Stimulated activated CD4-positive, alpha-beta T cell treated with anti-CD3 and anti-CD28 coated beads, Interleukin-1b, Interleukin-23, amount 100 ng/mL, for 48 hours (primary cell): ENCODE measurements at regions not wholly inside any gene's neighbourhood (a gene's known extent, or its start where the extent isn't known, plus 50 kb on each side); places are given as distances from the start of the nearest gene placed in this dataset.
"Not testable (repeated sequence)": the region's sequence is repeated elsewhere in the genome, so short reads cannot be mapped to it uniquely, and the experiment has no call there.

Experiments
- DNase-seq: peaks from one replicate; pipeline ENCODE4 v3.0.0-alpha.2; 2020

GRCh38 chr4:159410076-159410777, 307.3 kb downstream of the RAPGEF2 start:
- no peak for DNase-seq

- no peak for DNase-seq
These were observed 308.0 kb downstream of the RAPGEF2 start for GRCh38 chr4:159410891-159411290.

- no peak for DNase-seq
These were observed 310.5 kb downstream of the RAPGEF2 start for GRCh38 chr4:159413306-159413943.

- no peak for DNase-seq
These were observed 311.4 kb downstream of the RAPGEF2 start for GRCh38 chr4:159414305-159414704.

GRCh38 chr4:159416073-159416472, 313.2 kb downstream of the RAPGEF2 start:
- no peak for DNase-seq

- no peak for DNase-seq
These were observed 314.1 kb downstream of the RAPGEF2 start for GRCh38 chr4:159416996-159417395.

- no peak for DNase-seq
These were observed 317.5 kb downstream of the RAPGEF2 start for GRCh38 chr4:159420162-159421057.

- not testable (repeated sequence) for DNase-seq
These were observed 318.2 kb downstream of the RAPGEF2 start for GRCh38 chr4:159421058-159421419.

- DNase-seq, result no peak
These were observed 319.1 kb downstream of the RAPGEF2 start for GRCh38 chr4:159422019-159422418.

GRCh38 chr4:159422626-159423025, 319.7 kb downstream of the RAPGEF2 start:
- no peak for DNase-seq

GRCh38 chr4:159425737-159426305, 322.9 kb downstream of the RAPGEF2 start:
- no peak for DNase-seq

GRCh38 chr4:159428293-159428692, 325.4 kb downstream of the RAPGEF2 start:
- no peak for DNase-seq

- no peak for DNase-seq
These were observed 326.3 kb downstream of the RAPGEF2 start for GRCh38 chr4:159428975-159429692.

- DNase-seq, result no peak
These were observed 326.8 kb downstream of the RAPGEF2 start for GRCh38 chr4:159429693-159430035.

- no peak for DNase-seq
These were observed 328.0 kb downstream of the RAPGEF2 start for GRCh38 chr4:159430896-159431295.

- DNase-seq, result no peak
These were observed 329.6 kb downstream of the RAPGEF2 start for GRCh38 chr4:159432436-159432835.

GRCh38 chr4:159433337-159433736, 330.5 kb downstream of the RAPGEF2 start:
- DNase-seq, result no peak

GRCh38 chr4:159434114-159434870, 331.4 kb downstream of the RAPGEF2 start:
- DNase-seq, result no peak

GRCh38 chr4:159434871-159435241, 332.0 kb downstream of the RAPGEF2 start:
- DNase-seq, result no peak

GRCh38 chr4:159435561-159436023, 332.7 kb downstream of the RAPGEF2 start:
- no peak for DNase-seq

GRCh38 chr4:159443975-159444374, 341.1 kb downstream of the RAPGEF2 start:
- DNase-seq, result no peak

- no peak for DNase-seq
These were observed 341.8 kb downstream of the RAPGEF2 start for GRCh38 chr4:159444678-159445077.
